Natural killer cell (primary cell): ENCODE measurements at regions not wholly inside any gene's neighbourhood (a gene's known extent, or its start where the extent isn't known, plus 50 kb on each side); places are given as distances from the start of the nearest gene placed in this dataset.

Experiments
- ATAC-seq, 3 donors: fragments of 150-1000 bp in 2 of 3; fragments of 200-7000 bp in 1 of 3; cut with Tn5 transposase; 1 replicate in 1 of 3; 2 replicates in 2 of 3; pipeline ENCODE4 v1.10.0; 2021; ENCODE audit warnings: mild to moderate bottlenecking in 2 of 3, moderate library complexity in 2 of 3
- DNase-seq, 2 donors: peaks; one replicate each; pipeline versions ENCODE4 v3.0.0 to v3.0.0-alpha.2; 2013 to 2021; ENCODE audit warnings: mixed read lengths in 1 of 2
- H3K27ac ChIP-seq: one replicate; pipeline ENCODE4 v1.5.1; 2013; ENCODE audit warnings: mild to moderate bottlenecking, low read length
- H3K27me3 ChIP-seq: one replicate; pipeline ENCODE4 v1.6.1; 2013; ENCODE audit warnings: low read length; ENCODE audit not compliant: control insufficient read depth, insufficient read depth
- H3K36me3 ChIP-seq: one replicate; pipeline ENCODE4 v1.6.1; 2013; ENCODE audit warnings: low read length; ENCODE audit not compliant: control insufficient read depth, insufficient read depth
- H3K4me1 ChIP-seq: one replicate; pipeline ENCODE4 v1.6.1; 2013; ENCODE audit warnings: low read length; ENCODE audit not compliant: control insufficient read depth, insufficient read depth
- H3K4me3 ChIP-seq: one replicate; pipeline ENCODE4 v1.5.1; 2013; ENCODE audit warnings: low read length
- H3K9me3 ChIP-seq: one replicate; pipeline ENCODE4 v1.6.1; 2013; ENCODE audit warnings: low read length; ENCODE audit not compliant: control insufficient read depth, insufficient read depth
- H3K27ac Mint-ChIP-seq, 2 donors: one replicate each; pipeline ENCODE4 v1.8.0; 2022; ENCODE audit warnings: mild to moderate bottlenecking in 2 of 2, mixed read lengths in 2 of 2, moderate library complexity in 1 of 2
- H3K27me3 Mint-ChIP-seq, 2 donors: one replicate each; pipeline ENCODE4 v1.8.0; 2022; ENCODE audit warnings: low read depth in 2 of 2, mixed read lengths in 2 of 2
- H3K36me3 Mint-ChIP-seq: one replicate; pipeline ENCODE4 v1.8.0; 2022; ENCODE audit warnings: mixed read lengths
- H3K4me1 Mint-ChIP-seq, 2 donors: one replicate each; pipeline ENCODE4 v1.8.0; 2022; ENCODE audit warnings: mixed read lengths in 2 of 2
- H3K4me3 Mint-ChIP-seq: one replicate; pipeline ENCODE4 v1.8.0; 2022; ENCODE audit warnings: mild to moderate bottlenecking, moderate library complexity, mixed read lengths
- H3K9me3 Mint-ChIP-seq, 2 donors: one replicate each; pipeline ENCODE4 v1.8.0; 2022; ENCODE audit warnings: mixed read lengths in 2 of 2
- WGBS: methylation state at CpG from one replicate; pipeline ENCODE4 v1.1.7; 2013; ENCODE audit warnings: missing lambda C conversion rate; ENCODE audit not compliant: insufficient coverage; 5-methylcytosine and 5-hydroxymethylcytosine counted together
- intact Hi-C: fragments of 100-400 bp; cut with micrococcal nuclease; formaldehyde crosslinking; loops from one replicate; pipeline ENCODE4 v1.14.2; 2022
- TF ChIP-seq, protein P1 (sequence below): fragments of 200-600 bp; IDR thresholded peaks from one replicate; pipeline ENCODE4 v1.8.0; 2022; ENCODE audit warnings: antibody characterized with exemption

DNA sequence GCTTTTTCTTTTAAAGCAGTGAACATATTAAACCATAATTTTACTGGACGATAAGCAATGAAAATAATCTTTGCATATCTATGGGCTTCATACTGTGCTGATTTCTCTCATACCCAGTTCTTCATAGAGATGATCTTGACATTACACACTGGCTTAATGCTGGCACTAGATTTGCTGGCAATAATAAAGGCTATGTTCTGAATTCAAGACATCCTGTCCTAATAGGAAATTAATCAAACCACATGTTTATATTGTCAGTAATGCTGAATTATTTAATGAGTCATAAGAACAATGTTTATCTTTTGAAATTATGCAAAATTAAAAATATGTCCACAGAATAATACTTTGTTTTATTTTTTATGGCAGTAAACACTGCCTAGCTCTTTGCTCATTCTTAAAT is 643.2 kb downstream of the OTOL1 start:
- TF ChIP-seq, protein P1, sequence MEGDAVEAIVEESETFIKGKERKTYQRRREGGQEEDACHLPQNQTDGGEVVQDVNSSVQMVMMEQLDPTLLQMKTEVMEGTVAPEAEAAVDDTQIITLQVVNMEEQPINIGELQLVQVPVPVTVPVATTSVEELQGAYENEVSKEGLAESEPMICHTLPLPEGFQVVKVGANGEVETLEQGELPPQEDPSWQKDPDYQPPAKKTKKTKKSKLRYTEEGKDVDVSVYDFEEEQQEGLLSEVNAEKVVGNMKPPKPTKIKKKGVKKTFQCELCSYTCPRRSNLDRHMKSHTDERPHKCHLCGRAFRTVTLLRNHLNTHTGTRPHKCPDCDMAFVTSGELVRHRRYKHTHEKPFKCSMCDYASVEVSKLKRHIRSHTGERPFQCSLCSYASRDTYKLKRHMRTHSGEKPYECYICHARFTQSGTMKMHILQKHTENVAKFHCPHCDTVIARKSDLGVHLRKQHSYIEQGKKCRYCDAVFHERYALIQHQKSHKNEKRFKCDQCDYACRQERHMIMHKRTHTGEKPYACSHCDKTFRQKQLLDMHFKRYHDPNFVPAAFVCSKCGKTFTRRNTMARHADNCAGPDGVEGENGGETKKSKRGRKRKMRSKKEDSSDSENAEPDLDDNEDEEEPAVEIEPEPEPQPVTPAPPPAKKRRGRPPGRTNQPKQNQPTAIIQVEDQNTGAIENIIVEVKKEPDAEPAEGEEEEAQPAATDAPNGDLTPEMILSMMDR, result no peak
- Mint-ChIP-seq H3K27me3 (no peaks in the 10 kb centered on the region), H3K27ac (no peak overlapping the region), H3K4me3 (no peak overlapping the region), H3K9me3 (peaks cover 8 to 9% of the 10 kb centered on the region in 2 donors), H3K4me1 (no peaks in the 10 kb centered on the region), H3K36me3 (no peaks in the 10 kb centered on the region)
- Histone ChIP-seq H3K9me3 (no peaks in the 10 kb centered on the region), H3K27ac (no peak overlapping the region), H3K27me3 (no peaks in the 10 kb centered on the region), H3K36me3 (no peaks in the 10 kb centered on the region), H3K4me3 (no peak overlapping the region), H3K4me1 (no peaks in the 10 kb centered on the region)
- no peak for ATAC-seq
- 93% methylated on average over 1 of the region's 1 CpG for WGBS
- intact Hi-C loops, result no loop called here
- DNase-seq, result no peak

DNA sequence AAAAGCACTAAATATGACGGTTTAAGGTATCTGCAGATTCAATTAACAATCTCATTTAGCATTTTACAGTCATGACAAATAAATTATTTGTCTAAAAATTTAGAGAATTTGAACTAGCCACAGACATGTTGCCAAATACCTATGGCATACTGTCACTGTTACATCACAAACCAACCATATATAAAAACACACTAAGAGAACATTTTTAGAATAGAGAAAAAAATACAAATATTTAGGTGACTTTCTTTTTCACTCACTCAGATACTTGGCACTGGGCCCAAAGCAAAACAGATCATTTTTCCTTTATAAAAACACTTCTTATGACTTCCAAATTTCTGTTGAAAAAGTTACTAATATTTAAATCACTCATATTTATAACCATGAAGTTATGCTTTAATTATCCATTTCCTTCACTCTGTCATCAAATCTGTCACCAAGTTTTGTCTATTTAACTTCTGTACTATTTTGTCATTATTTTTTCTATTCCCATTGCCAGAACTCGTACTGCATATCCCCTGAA is 644.7 kb downstream of the OTOL1 start:
- Mint-ChIP-seq H3K27me3 (no peaks in the 10 kb centered on the region), H3K27ac (no peak overlapping the region), H3K4me3 (no peak overlapping the region), H3K4me1 (no peaks in the 10 kb centered on the region), H3K36me3 (no peaks in the 10 kb centered on the region), H3K9me3 (peaks cover 8 to 9% of the 10 kb centered on the region in 2 donors)
- ATAC-seq (no peak), DNase-seq (no peak)
- H3K4me3 ChIP-seq, result no peak overlapping the region
- 80% methylated on average over 1 of the region's 2 CpGs for WGBS
- no peaks in the 10 kb centered on the region for H3K36me3 ChIP-seq
- H3K27me3 ChIP-seq, result no peaks in the 10 kb centered on the region
- no peak overlapping the region for H3K27ac ChIP-seq
- H3K4me1 ChIP-seq, result no peaks in the 10 kb centered on the region
- intact Hi-C loops, result no loop called here
- TF ChIP-seq, protein P1, result no peak
- no peaks in the 10 kb centered on the region for H3K9me3 ChIP-seq

DNA sequence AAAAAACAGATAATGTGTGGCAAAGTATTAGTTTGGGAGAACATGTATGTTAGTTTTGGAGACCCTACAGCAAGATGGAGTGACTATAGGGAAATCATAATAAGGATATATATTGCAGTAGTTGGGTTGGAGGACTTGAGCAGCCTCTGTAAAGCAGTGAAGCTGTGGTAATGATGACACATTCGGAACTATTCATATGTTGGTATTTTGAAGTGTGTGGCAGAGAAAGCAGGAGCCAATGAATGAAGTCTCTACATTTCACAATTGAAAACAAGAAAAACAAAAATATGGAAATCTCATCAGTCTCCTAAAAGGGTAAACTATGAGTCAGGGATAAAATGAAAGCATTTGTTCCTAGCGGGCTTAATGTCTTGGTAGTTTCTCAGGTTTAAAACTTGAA is 645.9 kb downstream of the OTOL1 start:
- Histone ChIP-seq H3K36me3 (no peaks in the 10 kb centered on the region), H3K27ac (no peak overlapping the region), H3K9me3 (no peaks in the 10 kb centered on the region), H3K4me1 (no peaks in the 10 kb centered on the region), H3K4me3 (no peak overlapping the region), H3K27me3 (no peaks in the 10 kb centered on the region)
- WGBS, result 95% methylated on average over 2 of the region's 2 CpGs
- H3K4me3 Mint-ChIP-seq, result no peak overlapping the region
- ATAC-seq (no peak), DNase-seq (no peak)
- H3K9me3 Mint-ChIP-seq, result peaks cover 8 to 9% of the 10 kb centered on the region in 2 donors
- H3K27me3 Mint-ChIP-seq, result no peaks in the 10 kb centered on the region
- no peak overlapping the region for H3K27ac Mint-ChIP-seq
- TF ChIP-seq, protein P1, result no peak
- intact Hi-C loops, result no loop called here
- H3K4me1 Mint-ChIP-seq, result no peaks in the 10 kb centered on the region
- no peaks in the 10 kb centered on the region for H3K36me3 Mint-ChIP-seq

DNA sequence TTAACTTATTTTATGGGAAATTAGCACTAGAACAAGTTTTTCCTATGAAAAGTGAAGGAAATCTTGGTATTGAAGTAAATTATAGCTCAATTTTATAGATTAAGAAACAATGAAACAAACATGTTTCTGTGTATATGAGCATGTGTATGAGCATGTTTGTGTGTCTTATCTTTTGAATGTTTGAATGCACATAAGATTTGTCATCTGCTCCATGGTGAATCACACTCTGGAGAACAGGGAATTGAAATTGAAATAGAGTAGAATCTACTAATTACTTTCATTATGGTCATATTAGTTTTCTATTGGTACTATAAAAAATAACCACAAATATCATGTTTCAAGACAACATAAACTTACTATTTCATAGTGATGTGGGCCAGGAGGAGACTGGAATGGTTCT is 646.6 kb downstream of the OTOL1 start:
- H3K27ac ChIP-seq, result no peak overlapping the region
- intact Hi-C loops, result no loop called here
- no peaks in the 10 kb centered on the region for H3K36me3 ChIP-seq
- DNase-seq, result no peak
- H3K4me3 ChIP-seq, result no peak overlapping the region
- no peaks in the 10 kb centered on the region for H3K27me3 ChIP-seq
- no peaks in the 10 kb centered on the region for H3K9me3 ChIP-seq
- Mint-ChIP-seq H3K4me1 (no peaks in the 10 kb centered on the region), H3K4me3 (no peak overlapping the region), H3K27ac (no peak overlapping the region), H3K36me3 (no peaks in the 10 kb centered on the region), H3K9me3 (peaks cover 7 to 9% of the 10 kb centered on the region in 2 donors), H3K27me3 (no peaks in the 10 kb centered on the region)
- TF ChIP-seq, protein P1, result no peak
- no peak for ATAC-seq
- no peaks in the 10 kb centered on the region for H3K4me1 ChIP-seq
